22Rv1 (cell line): ENCODE measurements at regions not wholly inside any gene's neighbourhood (a gene's known extent, or its start where the extent isn't known, plus 50 kb on each side); places are given as distances from the start of the nearest gene placed in this dataset.

Source experiments
- H3K27ac ChIP-seq: fragments of 450-650 bp; 2 replicates; pipeline ENCODE4 v1.5.1; 2017
- ZFX ChIP-seq: fragments of 450-650 bp; IDR thresholded peaks from 2 replicates; pipeline ENCODE4 v1.6.1; 2017; ENCODE audit warnings: antibody characterized with exemption, borderline replicate concordance
- TF ChIP-seq, protein P1 (sequence below): fragments of 450-650 bp; IDR thresholded peaks from 2 replicates; pipeline ENCODE4 v1.5.1; 2017; ENCODE audit warnings: mild to moderate bottlenecking

DNA sequence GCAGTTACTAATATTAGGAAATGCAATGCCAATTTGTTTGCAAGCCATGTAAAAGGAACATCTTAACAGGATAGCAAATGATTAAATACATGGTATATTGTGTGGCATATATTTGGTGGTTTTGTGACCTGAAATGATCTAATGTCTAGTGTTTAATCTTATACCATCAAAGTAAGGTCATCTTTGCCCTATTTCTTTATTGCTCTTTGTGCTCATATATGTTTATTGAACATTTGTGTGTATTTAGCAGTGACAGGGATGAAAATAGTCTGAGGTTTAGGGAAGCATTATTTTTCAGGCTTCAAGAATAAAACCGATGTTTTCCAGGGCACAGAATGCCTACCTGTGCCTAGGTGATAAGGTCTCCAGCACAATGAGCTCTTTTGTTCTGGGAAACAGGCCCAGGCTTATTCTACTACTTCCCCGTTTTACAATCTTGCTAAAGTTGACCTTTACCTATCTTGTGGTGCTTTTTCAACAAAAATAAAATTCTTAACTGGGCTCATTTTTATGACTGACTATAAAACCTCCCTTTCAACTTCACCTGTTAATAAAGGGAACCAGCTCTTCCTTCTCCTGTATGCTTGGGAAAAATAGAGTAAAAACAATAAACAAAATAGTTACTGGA, 105.6 kb upstream of the ANKH start:
- H3K27ac ChIP-seq, result no peak overlapping the region
- no peak for TF ChIP-seq ZFX
- TF ChIP-seq, protein P1, sequence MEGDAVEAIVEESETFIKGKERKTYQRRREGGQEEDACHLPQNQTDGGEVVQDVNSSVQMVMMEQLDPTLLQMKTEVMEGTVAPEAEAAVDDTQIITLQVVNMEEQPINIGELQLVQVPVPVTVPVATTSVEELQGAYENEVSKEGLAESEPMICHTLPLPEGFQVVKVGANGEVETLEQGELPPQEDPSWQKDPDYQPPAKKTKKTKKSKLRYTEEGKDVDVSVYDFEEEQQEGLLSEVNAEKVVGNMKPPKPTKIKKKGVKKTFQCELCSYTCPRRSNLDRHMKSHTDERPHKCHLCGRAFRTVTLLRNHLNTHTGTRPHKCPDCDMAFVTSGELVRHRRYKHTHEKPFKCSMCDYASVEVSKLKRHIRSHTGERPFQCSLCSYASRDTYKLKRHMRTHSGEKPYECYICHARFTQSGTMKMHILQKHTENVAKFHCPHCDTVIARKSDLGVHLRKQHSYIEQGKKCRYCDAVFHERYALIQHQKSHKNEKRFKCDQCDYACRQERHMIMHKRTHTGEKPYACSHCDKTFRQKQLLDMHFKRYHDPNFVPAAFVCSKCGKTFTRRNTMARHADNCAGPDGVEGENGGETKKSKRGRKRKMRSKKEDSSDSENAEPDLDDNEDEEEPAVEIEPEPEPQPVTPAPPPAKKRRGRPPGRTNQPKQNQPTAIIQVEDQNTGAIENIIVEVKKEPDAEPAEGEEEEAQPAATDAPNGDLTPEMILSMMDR, result no peak

DNA sequence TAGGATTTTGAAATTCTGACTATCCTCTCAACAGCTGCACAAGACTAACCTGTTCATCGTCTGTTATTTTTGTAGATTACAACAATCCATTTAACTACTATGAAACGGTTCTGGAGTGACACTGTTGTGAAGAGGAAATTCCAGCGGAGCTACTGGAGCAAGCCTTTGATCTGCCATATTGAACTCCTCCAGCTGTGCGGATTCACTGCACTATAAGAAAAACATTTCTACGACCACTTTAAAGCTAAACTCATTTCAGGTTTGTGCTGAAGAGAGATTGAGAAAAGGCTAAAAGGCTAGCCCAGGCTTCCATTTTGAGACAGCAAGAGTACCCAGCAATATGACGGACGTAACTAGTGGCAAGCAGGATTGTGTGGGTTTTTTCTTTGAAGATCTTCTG, 104.9 kb upstream of the ANKH start:
- TF ChIP-seq ZFX, result no peak
- TF ChIP-seq, protein P1, result no peak
- no peak overlapping the region for H3K27ac ChIP-seq

GRCh38 chr5:14971873-14972272, 100.3 kb upstream of the ANKH start:
- no peak for TF ChIP-seq ZFX
- TF ChIP-seq, protein P1, result no peak
- H3K27ac ChIP-seq, result no peak overlapping the region

DNA sequence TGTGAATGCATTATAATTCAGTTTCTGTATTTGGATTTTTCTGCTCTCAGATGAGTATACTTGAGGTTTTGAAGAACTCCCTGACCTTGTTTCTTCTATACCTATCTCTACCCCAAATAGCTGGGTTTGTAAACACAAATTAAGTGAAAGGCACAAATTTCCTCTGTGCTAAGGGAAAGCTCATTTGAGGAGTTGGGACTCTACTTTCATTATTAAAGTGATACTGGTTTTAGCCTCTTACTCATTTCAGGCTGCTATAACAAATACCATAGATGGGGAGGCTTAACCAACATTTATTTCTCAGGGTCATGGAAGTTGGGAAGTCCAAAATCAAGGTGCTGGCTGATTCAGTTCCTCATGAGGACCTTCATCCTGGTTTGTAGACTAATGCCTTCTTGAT, 97.2 kb upstream of the ANKH start:
- no peak overlapping the region for H3K27ac ChIP-seq
- TF ChIP-seq, protein P1, result no peak
- no peak for TF ChIP-seq ZFX

GRCh38 chr5:14967166-14967565, 95.6 kb upstream of the ANKH start:
- H3K27ac ChIP-seq, result no peak overlapping the region

DNA sequence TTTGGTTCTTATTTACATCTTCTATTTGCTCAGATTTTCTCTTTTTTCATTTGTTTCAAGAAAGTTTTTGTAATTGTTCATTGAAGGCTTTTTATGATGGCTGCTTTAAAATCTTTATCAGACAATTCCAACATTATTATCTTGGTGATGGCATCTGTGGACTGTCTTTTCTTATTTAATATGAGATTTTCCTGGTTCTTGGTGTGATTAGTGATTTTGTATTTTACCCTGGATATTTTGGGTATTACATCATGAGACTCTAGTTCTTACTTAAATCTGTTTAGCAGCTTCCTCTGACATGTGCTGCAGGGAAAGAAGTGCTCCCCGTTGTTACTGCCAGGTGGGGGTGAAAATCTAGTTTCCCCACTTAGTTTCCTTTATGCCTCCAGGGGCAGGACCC, 94.2 kb upstream of the ANKH start:
- H3K27ac ChIP-seq, result no peak overlapping the region
- TF ChIP-seq, protein P1, result no peak
- TF ChIP-seq ZFX, result no peak

More at GRCh38 chr5:14967166-14967565, 95.6 kb upstream of the ANKH start:
- no peak for TF ChIP-seq ZFX
- TF ChIP-seq, protein P1, result no peak

DNA sequence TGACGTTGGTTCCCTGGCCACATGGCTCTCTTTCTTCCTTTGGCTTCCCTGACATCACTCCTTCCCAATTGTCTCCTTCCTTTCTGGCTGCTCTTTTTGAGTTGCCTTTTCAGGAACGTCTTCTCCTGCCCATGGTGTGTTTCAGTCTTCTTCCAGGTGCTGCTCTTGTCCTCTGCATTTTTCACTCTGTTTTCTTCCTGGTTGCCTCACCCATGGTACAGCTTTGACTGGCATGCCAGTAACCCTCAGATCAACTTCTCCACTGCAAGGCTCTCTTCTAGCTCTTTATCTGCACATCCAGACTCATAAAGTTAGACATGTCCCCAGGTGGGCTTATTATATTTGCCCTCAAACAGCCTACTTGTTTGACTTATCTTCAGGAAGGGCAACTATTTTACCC, 91.0 kb upstream of the ANKH start:
- H3K27ac ChIP-seq, result no peak overlapping the region
- TF ChIP-seq ZFX, result no peak
- TF ChIP-seq, protein P1, result no peak
